ENCODE measurements at regions not wholly inside any gene's neighbourhood (a gene's known extent, or its start where the extent isn't known, plus 50 kb on each side); places are given as distances from the start of the nearest gene placed in this dataset.

DNA sequence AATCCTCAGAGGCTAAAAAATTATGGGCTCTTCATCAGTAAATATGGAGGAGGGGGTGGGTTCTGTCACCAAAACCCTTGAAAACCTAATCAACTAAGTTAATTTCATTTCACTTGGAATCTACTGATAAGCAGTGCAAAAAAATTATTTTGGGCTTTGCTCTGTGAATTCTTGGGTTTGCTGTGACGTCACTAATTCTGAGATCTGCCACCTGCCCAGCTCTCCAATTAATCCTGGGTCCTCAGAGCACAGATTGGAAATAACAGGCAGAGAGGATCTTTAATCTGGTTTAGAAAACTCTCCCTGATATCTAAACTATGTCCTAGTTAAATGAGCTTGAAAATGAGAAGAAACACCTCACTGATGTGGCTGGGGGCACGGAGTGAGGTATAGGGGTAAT, 903.2 kb downstream of the AACS start:
- no peak for DNase-seq (ENCODE audit: low read depth in 1 of 2, low spot score in 1 of 2)
- no peaks in the 10 kb centered on the region for H3K9me3 ChIP-seq (ENCODE audit: low read depth)
- no peak overlapping the region for H3K27ac ChIP-seq
- TF ChIP-seq, protein P1, sequence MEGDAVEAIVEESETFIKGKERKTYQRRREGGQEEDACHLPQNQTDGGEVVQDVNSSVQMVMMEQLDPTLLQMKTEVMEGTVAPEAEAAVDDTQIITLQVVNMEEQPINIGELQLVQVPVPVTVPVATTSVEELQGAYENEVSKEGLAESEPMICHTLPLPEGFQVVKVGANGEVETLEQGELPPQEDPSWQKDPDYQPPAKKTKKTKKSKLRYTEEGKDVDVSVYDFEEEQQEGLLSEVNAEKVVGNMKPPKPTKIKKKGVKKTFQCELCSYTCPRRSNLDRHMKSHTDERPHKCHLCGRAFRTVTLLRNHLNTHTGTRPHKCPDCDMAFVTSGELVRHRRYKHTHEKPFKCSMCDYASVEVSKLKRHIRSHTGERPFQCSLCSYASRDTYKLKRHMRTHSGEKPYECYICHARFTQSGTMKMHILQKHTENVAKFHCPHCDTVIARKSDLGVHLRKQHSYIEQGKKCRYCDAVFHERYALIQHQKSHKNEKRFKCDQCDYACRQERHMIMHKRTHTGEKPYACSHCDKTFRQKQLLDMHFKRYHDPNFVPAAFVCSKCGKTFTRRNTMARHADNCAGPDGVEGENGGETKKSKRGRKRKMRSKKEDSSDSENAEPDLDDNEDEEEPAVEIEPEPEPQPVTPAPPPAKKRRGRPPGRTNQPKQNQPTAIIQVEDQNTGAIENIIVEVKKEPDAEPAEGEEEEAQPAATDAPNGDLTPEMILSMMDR (IDR thresholded peaks at IDR 0.05; ENCODE audit: low read depth, low read length): no peak
- H3K4me3 ChIP-seq: no peak overlapping the region
- H3K36me3 ChIP-seq: no peaks in the 10 kb centered on the region
- no peaks in the 10 kb centered on the region for H3K4me1 ChIP-seq (ENCODE audit: low read depth)
- H3K27me3 ChIP-seq: no peaks in the 10 kb centered on the region

DNA sequence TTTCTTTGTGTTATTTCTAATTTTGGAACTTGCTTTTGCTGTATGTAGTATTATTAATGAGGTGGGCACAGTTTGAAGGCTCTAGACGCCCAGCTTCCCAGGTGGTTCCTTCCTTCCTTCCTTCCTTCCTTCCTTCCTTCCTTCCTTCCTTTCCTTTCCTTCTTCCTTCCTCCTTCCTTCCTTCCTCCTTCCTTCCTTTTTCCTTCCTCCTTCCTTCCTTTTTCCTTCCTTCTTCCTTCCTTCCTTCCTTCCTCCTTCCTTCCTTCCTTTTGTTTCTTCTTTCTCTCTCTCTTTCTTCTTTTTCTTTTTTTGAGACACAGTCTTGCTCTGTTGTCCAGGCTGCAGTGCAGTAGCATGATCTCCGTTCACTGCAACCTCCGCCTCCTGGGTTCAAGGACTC, 906.7 kb downstream of the AACS start:
- H3K36me3 ChIP-seq: no peaks in the 10 kb centered on the region
- no peak overlapping the region for H3K27ac ChIP-seq
- H3K9me3 ChIP-seq (ENCODE audit: low read depth): no peaks in the 10 kb centered on the region
- no peaks in the 10 kb centered on the region for H3K27me3 ChIP-seq
- no peaks in the 10 kb centered on the region for H3K4me1 ChIP-seq (ENCODE audit: low read depth)
- no peak overlapping the region for H3K4me3 ChIP-seq
- no peak for DNase-seq (ENCODE audit: low read depth in 1 of 2, low spot score in 1 of 2)
- TF ChIP-seq, protein P1 (IDR thresholded peaks at IDR 0.05; ENCODE audit: low read depth, low read length): no peak

DNA sequence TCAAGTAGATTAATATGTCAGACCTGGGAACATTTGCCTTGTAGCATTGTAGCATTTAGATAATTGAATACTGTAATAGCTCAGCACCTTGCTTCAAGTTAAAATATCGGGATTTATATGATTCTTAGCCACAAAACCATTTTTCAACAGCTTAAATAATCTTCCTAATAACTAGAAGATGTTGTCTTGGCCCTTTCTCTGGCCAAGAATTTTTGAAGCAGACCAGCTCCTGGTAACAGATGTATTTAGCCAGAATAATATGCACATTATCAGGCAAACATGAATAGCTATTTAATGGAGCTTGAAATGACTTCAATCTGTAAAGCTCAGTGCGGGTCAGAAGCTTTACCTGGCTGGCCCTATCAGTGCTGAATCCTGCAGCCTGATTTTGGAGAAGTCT, 913.1 kb downstream of the AACS start:
- H3K27me3 ChIP-seq: no peaks in the 10 kb centered on the region
- TF ChIP-seq, protein P1 (IDR thresholded peaks at IDR 0.05; ENCODE audit: low read depth, low read length): no peak
- DNase-seq (ENCODE audit: low read depth in 1 of 2, low spot score in 1 of 2): no peak
- H3K9me3 ChIP-seq (ENCODE audit: low read depth): no peaks in the 10 kb centered on the region
- H3K4me3 ChIP-seq: no peak overlapping the region
- H3K36me3 ChIP-seq: no peaks in the 10 kb centered on the region
- no peak overlapping the region for H3K27ac ChIP-seq
- H3K4me1 ChIP-seq (ENCODE audit: low read depth): no peaks in the 10 kb centered on the region

DNA sequence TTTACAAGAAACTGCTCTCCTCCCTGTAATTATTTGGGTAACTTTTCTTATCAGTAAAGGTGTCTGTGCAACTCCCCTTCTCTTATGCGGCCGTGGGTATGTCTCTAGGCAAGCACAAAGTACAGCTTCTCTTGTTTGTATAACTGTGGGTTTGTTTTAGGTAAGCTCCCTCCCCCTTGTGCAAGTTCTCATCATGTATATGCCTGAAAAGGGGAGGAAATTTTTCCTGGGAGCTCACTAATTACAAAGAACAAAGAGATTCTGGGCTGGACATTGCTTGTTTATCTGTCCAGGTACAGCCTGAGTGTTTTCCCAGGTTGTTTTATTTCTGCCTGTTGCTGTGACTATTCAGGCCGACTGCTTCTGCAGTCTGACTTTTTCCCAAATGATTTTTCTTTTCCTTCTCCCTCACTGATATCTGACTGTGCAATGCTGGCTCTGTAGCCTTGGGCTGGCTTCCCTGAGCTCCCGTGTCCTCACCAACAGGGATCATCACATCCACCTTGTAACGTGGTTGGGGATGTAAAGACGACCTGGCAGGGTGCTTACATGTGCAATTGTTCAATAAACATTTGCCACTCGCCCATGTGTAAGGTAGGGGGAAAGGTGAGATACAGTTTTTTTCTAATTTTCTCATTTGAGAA, 916.5 kb downstream of the AACS start:
- no peak overlapping the region for H3K4me3 ChIP-seq
- no peak for DNase-seq (ENCODE audit: low read depth in 1 of 2, low spot score in 1 of 2)
- TF ChIP-seq, protein P1 (IDR thresholded peaks at IDR 0.05; ENCODE audit: low read depth, low read length): no peak
- H3K4me1 ChIP-seq (ENCODE audit: low read depth): no peaks in the 10 kb centered on the region
- H3K27me3 ChIP-seq: no peaks in the 10 kb centered on the region
- H3K27ac ChIP-seq: peak overlapping the region; percentile 11
- H3K36me3 ChIP-seq: no peaks in the 10 kb centered on the region
- H3K9me3 ChIP-seq (ENCODE audit: low read depth): no peaks in the 10 kb centered on the region

DNA sequence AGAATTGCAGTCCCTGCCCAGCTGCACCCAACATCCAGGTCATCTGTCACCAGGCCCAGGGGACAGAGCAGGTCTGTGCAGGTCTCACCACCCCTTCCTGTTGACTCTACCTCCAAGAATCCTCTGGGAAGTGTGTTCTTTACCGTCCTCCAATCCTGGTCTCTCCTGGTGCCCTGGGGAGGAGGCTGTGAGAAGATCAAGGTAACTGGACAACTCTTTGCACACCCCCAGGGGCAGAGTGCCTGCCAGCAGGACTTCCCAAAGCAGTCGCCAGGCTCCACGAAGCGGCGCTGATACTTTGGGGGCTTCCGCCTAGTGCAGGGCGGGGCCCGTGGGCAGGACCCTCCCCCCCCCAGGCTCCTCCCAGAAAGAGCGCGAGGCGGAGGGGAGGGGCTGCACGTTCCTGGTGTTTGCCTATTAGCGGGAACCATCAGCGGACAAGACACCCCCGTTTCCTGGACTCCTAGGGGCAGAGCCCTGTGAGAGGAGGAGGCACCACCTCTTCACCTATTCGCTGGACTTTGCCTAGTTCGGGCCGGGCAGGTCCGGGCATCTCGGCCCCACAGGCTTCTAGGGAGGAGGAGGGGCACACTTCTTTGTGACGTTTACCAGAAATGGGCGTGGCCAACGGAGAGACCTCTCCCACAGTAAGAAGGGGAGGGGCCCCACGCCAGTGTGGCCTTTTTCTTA, 918.0 kb downstream of the AACS start:
- H3K9me3 ChIP-seq (ENCODE audit: low read depth): no peaks in the 10 kb centered on the region
- no peaks in the 10 kb centered on the region for H3K4me1 ChIP-seq (ENCODE audit: low read depth)
- H3K27me3 ChIP-seq: no peaks in the 10 kb centered on the region
- TF ChIP-seq, protein P1 (IDR thresholded peaks at IDR 0.05; ENCODE audit: low read depth, low read length): no peak
- DNase-seq (ENCODE audit: low read depth in 1 of 2, low spot score in 1 of 2): peak in 1 of 2 donors; percentile 93
- peak overlapping the region; percentile 59 for H3K4me3 ChIP-seq
- H3K36me3 ChIP-seq: no peaks in the 10 kb centered on the region
- no peak overlapping the region for H3K27ac ChIP-seq
